Loucy (cell line): ENCODE measurements at regions not wholly inside any gene's neighbourhood (a gene's known extent, or its start where the extent isn't known, plus 50 kb on each side); places are given as distances from the start of the nearest gene placed in this dataset.

ENCODE experiments used
- H2AFZ ChIP-seq: fragments of 200-600 bp; sonication (generic); 2 replicates; pipeline ENCODE4 v1.6.0; 2016; ENCODE audit warnings: antibody characterized with exemption, mild to moderate bottlenecking, low read length, moderate library complexity
- H3F3A ChIP-seq: fragments of 200-600 bp; 2 replicates; pipeline ENCODE4 v1.6.0; 2016; ENCODE audit warnings: antibody characterized with exemption, low read depth, mild to moderate bottlenecking
- H3K27me3 ChIP-seq: fragments of 200-600 bp; sonication (generic); 2 replicates; pipeline ENCODE4 v1.6.1; 2014; ENCODE audit warnings: low read length, mild to moderate bottlenecking; ENCODE audit not compliant: insufficient read depth, poor library complexity, severe bottlenecking
- H3K36me3 ChIP-seq: fragments of 200-600 bp; sonication (generic); 2 replicates; pipeline ENCODE4 v1.6.1; 2016; ENCODE audit warnings: low read length; ENCODE audit not compliant: insufficient read depth
- H3K4me1 ChIP-seq: fragments of 200-600 bp; sonication (generic); 2 replicates; pipeline ENCODE4 v1.5.1; 2014; ENCODE audit warnings: low read length, mild to moderate bottlenecking; ENCODE audit not compliant: insufficient read depth, poor library complexity, severe bottlenecking
- H3K4me2 ChIP-seq: fragments of 200-600 bp; sonication (generic); 2 replicates; pipeline ENCODE4 v1.6.0; 2014; ENCODE audit warnings: antibody characterized with exemption, low read length, low read depth, mild to moderate bottlenecking; ENCODE audit not compliant: poor library complexity, severe bottlenecking
- H3K4me3 ChIP-seq: fragments of 200-600 bp; sonication (generic); 2 replicates; pipeline ENCODE4 v1.5.1; 2014; ENCODE audit warnings: low read length, mild to moderate bottlenecking, mixed read lengths; ENCODE audit not compliant: poor library complexity, severe bottlenecking
- H3K79me2 ChIP-seq: fragments of 200-600 bp; sonication (generic); 2 replicates; pipeline ENCODE4 v1.6.1; 2014; ENCODE audit warnings: low read length; ENCODE audit not compliant: insufficient read depth
- H3K9ac ChIP-seq: fragments of 200-600 bp; sonication (generic); 2 replicates; pipeline ENCODE4 v1.6.0; 2014; ENCODE audit warnings: mild to moderate bottlenecking, low read depth, low read length, moderate library complexity; ENCODE audit not compliant: poor library complexity, severe bottlenecking
- H3K9me2 ChIP-seq: fragments of 200-600 bp; sonication (generic); replicated peaks from 2 replicates; pipeline ENCODE4 v1.6.1; 2016; ENCODE audit warnings: low read depth, low read length, mixed read lengths
- H3K9me3 ChIP-seq: fragments of 200-600 bp; sonication (generic); 2 replicates; pipeline ENCODE4 v1.6.1; 2014; ENCODE audit warnings: mild to moderate bottlenecking, antibody characterized with exemption, low read length, low read depth; ENCODE audit not compliant: insufficient read depth
- H4K20me1 ChIP-seq: fragments of 200-600 bp; sonication (generic); 2 replicates; pipeline ENCODE4 v1.6.0; 2014; ENCODE audit warnings: antibody characterized with exemption, low read length, mild to moderate bottlenecking; ENCODE audit not compliant: insufficient read depth, poor library complexity, severe bottlenecking
- EZH2phosphoT487 ChIP-seq: fragments of 200-600 bp; IDR thresholded peaks from 2 replicates; pipeline ENCODE4 v1.6.1; 2018; ENCODE audit warnings: antibody characterized with exemption, mild to moderate bottlenecking, moderate library complexity, borderline replicate concordance
- TF ChIP-seq, protein P1 (sequence below): fragments of 200-600 bp; sonication (generic); conservative IDR thresholded peaks from 2 replicates; pipeline ENCODE4 v1.5.1; 2014; ENCODE audit warnings: mild to moderate bottlenecking, antibody characterized with exemption, low read length

DNA sequence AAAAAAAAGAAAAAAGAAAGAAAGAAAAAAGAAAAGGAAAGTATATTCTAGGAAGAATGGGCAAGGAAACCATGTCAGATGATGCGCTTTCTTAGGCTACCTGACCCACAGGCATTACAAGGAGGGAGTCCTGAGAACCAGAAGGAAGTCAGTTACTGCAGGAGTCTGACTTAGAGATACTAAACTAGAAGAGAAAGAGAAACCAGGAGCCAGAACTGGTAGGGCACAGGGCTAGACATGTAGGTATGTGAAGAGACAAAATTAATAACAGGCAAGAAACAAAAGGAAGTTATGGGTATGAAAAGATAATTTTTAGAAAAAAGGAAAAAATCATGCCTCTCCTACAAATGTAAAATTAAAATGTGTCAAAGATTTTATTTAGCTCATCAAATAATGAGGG lies 63.3 kb upstream of the LRRN1 start:
- no peaks in the 10 kb centered on the region for H3K9me2 ChIP-seq
- no peak overlapping the region for H3K4me2 ChIP-seq
- H2AFZ ChIP-seq, result no peak overlapping the region
- peaks cover 5% of the 10 kb centered on the region; the same call in 1 of the 2 replicates for H3K9me3 ChIP-seq
- H3K36me3 ChIP-seq, result no peaks in the 10 kb centered on the region
- H3K79me2 ChIP-seq, result no peaks in the 10 kb centered on the region
- H4K20me1 ChIP-seq, result no peaks in the 10 kb centered on the region
- H3K4me3 ChIP-seq, result no peak overlapping the region
- H3K9ac ChIP-seq, result no peak overlapping the region
- TF ChIP-seq EZH2phosphoT487, result no peak
- TF ChIP-seq, protein P1, sequence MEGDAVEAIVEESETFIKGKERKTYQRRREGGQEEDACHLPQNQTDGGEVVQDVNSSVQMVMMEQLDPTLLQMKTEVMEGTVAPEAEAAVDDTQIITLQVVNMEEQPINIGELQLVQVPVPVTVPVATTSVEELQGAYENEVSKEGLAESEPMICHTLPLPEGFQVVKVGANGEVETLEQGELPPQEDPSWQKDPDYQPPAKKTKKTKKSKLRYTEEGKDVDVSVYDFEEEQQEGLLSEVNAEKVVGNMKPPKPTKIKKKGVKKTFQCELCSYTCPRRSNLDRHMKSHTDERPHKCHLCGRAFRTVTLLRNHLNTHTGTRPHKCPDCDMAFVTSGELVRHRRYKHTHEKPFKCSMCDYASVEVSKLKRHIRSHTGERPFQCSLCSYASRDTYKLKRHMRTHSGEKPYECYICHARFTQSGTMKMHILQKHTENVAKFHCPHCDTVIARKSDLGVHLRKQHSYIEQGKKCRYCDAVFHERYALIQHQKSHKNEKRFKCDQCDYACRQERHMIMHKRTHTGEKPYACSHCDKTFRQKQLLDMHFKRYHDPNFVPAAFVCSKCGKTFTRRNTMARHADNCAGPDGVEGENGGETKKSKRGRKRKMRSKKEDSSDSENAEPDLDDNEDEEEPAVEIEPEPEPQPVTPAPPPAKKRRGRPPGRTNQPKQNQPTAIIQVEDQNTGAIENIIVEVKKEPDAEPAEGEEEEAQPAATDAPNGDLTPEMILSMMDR, result no peak
- H3F3A ChIP-seq, result no peaks in the 10 kb centered on the region
- H3K27me3 ChIP-seq, result no peaks in the 10 kb centered on the region
- no peaks in the 10 kb centered on the region for H3K4me1 ChIP-seq

DNA sequence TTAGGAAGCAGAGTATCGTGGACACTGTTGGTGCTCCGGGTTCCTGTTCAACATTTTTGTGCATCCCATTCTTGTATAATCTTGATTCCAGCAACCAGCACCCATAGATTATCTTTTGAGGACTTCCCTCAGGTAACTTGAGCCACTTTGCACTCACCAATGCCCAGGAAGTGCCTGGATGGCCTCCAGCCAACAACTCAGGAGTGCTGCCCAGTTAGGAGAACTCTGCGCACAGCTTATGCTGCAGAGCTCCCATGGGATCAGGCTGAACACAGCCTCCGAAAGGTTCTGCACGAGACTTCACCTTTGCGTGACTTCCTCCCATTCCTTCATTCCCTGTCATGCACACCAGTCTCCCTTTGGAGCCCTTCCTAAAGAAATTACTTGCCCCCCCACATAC lies 64.3 kb upstream of the LRRN1 start:
- Histone ChIP-seq H3K9me2 (no peaks in the 10 kb centered on the region), H3K4me2 (no peak overlapping the region), H3K36me3 (no peaks in the 10 kb centered on the region), H3K9ac (no peak overlapping the region), H3K4me1 (no peaks in the 10 kb centered on the region), H3K27me3 (no peaks in the 10 kb centered on the region), H3K4me3 (no peak overlapping the region), H3F3A (no peaks in the 10 kb centered on the region), H2AFZ (no peak overlapping the region), H3K79me2 (no peaks in the 10 kb centered on the region), H4K20me1 (no peaks in the 10 kb centered on the region), H3K9me3 (peaks cover 5% of the 10 kb centered on the region; the same call in 1 of the 2 replicates)
- TF ChIP-seq, protein P1, result no peak
- no peak for TF ChIP-seq EZH2phosphoT487

DNA sequence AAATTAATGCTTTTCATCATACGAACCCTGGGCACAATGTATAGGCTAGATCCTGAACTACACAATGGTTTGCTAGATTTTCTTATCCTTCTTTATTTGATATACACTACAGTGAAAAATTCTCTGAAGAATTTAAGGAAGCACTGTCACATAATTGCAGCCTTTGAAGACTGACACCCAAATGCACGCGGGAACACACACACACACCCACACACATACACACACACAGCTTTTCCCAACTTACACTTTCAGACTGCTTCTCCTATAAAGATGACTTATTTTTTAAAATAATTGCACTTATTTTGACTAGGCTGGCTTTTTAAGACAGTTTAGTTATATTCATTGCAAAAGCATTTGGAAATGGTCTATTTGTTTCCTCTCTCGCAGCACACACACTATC lies 70.0 kb upstream of the LRRN1 start:
- Histone ChIP-seq H3K27me3 (no peaks in the 10 kb centered on the region), H3F3A (no peaks in the 10 kb centered on the region), H3K4me2 (no peak overlapping the region), H4K20me1 (no peaks in the 10 kb centered on the region), H3K79me2 (no peaks in the 10 kb centered on the region), H3K4me1 (no peaks in the 10 kb centered on the region), H3K9ac (no peak overlapping the region), H2AFZ (no peak overlapping the region), H3K9me3 (peaks cover 5% of the 10 kb centered on the region; the same call in 1 of the 2 replicates), H3K36me3 (no peaks in the 10 kb centered on the region), H3K9me2 (no peaks in the 10 kb centered on the region), H3K4me3 (no peak overlapping the region)
- TF ChIP-seq, protein P1, result no peak
- no peak for TF ChIP-seq EZH2phosphoT487
